ENCODE measurements at regions not wholly inside any gene's neighbourhood (a gene's known extent, or its start where the extent isn't known, plus 50 kb on each side); places are given as distances from the start of the nearest gene placed in this dataset.

DNA sequence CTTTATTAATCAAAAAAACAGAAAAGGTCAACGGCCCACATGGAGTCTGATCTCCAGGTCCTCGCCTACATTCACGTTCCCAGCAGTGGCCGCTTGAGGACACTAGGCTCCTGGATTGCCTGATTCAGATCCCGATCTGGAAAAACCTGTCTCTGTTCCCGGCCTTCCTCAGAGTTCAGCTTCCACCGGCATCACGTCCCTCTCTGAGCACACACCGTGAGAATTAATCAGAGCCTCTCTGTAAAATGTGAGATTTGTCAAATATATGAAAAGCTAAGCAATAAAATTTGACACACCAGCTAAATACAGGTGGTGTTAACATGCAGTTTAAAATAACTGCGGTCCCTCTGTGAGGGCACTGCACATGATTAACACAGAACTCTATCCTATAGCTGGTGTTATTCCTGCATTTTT is 122.8 kb upstream of the COL21A1 start (continued):
- TF ChIP-seq ZNF407 (CRISPR knock-in tag; IDR thresholded peaks at IDR 0.05; ENCODE audit: not compliant biosample characterization) (no peak), TFDP2 (CRISPR knock-in tag; IDR thresholded peaks at IDR 0.05) (no peak), ZNF326 (CRISPR knock-in tag; IDR thresholded peaks at IDR 0.05; ENCODE audit: borderline replicate concordance) (no peak), ERF (CRISPR knock-in tag; IDR thresholded peaks at IDR 0.05) (peak; percentile 66; the same call in 1 of the 2 replicates), MZF1 (CRISPR knock-in tag; IDR thresholded peaks at IDR 0.05; ENCODE audit: borderline replicate concordance) (no peak), PLRG1 (conservative IDR thresholded peaks at IDR 0.05) (no peak), YY1 (IDR thresholded peaks at IDR 0.05; ENCODE audit: insufficient read depth, insufficient replicate concordance, low read depth, low read length) (peak; percentile 27), ZNF33A (CRISPR knock-in tag; IDR thresholded peaks at IDR 0.05; ENCODE audit: borderline replicate concordance) (no peak), ZXDC (CRISPR knock-in tag; IDR thresholded peaks at IDR 0.05) (no peak), ZSCAN22 (CRISPR knock-in tag; IDR thresholded peaks at IDR 0.05) (no peak), ZNF839 (CRISPR knock-in tag; IDR thresholded peaks at IDR 0.05; ENCODE audit: borderline replicate concordance) (no peak), ZNF775 (CRISPR knock-in tag; IDR thresholded peaks at IDR 0.05; ENCODE audit: borderline replicate concordance) (no peak), CHCHD3 (CRISPR knock-in tag; IDR thresholded peaks at IDR 0.05) (no peak), MLLT10 (CRISPR knock-in tag; IDR thresholded peaks at IDR 0.05) (no peak), ZFP36L1 (CRISPR knock-in tag; IDR thresholded peaks at IDR 0.05) (0 out of 2 replicates have a peak, but pooled peaks have one; percentile 42)
- TF ChIP-seq, protein P1, sequence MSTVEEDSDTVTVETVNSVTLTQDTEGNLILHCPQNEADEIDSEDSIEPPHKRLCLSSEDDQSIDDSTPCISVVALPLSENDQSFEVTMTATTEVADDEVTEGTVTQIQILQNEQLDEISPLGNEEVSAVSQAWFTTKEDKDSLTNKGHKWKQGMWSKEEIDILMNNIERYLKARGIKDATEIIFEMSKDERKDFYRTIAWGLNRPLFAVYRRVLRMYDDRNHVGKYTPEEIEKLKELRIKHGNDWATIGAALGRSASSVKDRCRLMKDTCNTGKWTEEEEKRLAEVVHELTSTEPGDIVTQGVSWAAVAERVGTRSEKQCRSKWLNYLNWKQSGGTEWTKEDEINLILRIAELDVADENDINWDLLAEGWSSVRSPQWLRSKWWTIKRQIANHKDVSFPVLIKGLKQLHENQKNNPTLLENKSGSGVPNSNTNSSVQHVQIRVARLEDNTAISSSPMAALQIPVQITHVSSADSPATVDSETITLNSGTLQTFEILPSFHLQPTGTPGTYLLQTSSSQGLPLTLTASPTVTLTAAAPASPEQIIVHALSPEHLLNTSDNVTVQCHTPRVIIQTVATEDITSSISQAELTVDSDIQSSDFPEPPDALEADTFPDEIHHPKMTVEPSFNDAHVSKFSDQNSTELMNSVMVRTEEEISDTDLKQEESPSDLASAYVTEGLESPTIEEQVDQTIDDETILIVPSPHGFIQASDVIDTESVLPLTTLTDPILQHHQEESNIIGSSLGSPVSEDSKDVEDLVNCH (CRISPR knock-in tag; IDR thresholded peaks at IDR 0.05) = no peak

Measured in HepG2 (cell line).